ENCODE measurements at regions not wholly inside any gene's neighbourhood (a gene's known extent, or its start where the extent isn't known, plus 50 kb on each side); places are given as distances from the start of the nearest gene placed in this dataset.

GRCh38 chr19:30701178-30701577, 329.0 kb downstream of the ZNF536 start:
- no peak for TF ChIP-seq CTCF (IDR thresholded peaks at IDR 0.05)
- TF ChIP-seq POLR2A (IDR thresholded peaks at IDR 0.05) = no peak

Measured in body of pancreas (tissue), 4 donors.